ENCODE measurements at regions not wholly inside any gene's neighbourhood (a gene's known extent, or its start where the extent isn't known, plus 50 kb on each side); places are given as distances from the start of the nearest gene placed in this dataset.

DNA sequence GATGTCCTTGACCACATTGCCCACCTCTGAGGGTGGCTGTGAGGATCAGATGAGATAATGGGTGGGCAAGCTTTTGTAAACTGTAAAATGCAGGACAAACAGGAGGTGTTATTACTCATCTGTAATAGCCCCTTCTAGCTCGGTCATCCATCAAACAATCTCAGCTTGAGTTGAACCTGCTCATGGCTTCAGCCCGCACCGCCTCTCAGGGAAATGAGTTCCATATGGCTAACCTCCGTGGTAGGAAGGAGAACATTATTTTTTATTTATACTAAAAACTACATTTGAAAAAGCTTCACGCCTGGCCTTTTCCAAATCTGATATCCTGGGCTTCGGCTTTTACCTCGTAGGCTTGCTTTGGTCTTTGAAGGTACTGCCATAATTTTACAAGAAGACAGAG is 116.2 kb upstream of the USP24 start:
- no peak for DNase-seq (ENCODE audit: low read depth)

DNA sequence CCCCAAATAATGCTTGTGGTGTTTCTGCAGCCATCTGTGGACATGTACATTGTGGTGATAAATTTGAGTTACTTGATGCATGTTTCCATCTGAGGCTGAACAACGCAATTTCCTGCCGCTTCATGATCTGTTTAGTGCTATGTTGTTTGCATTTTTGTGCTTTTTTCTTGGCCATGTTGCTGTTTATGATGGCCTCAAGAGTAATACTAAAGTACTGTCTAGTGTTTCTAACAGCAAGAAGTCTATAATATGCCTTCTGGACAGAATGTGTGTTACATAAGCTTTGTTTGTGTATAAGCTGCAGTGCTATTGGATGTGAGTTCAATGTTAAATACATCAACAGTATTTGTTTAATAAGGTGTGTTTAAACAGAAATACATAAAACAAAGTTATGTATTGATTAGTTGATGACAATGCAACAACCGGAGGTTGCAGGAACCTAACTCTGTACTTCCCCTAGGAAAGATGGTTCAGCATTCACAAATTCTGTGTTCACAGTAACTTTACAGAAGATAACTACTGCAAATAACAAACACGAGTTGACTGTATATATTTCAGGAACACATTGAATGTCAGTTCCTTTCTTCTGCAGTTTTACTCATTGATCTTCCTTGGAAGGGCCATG is 114.8 kb upstream of the USP24 start:
- no peak for DNase-seq (ENCODE audit: low read depth)

DNA sequence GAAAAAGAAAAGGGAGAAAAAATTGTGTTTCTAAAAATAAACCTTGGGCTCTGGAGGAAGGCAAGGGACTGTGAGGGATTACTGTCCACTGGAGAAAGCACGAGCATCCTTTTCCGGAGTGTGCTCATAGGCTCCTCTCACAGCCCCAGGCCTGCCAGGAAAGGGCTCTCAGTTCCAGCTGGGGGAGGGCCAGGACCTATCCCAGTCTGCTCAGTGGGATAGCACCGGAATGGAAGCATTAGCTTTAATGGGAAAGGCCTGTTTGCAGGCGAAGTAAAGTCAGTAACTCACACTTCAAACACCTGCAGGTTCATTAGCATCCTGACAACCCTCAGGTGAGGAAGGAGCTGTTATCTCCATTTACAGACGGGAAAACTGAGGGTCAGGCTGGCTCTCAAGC is 113.9 kb upstream of the USP24 start:
- no peak for DNase-seq (ENCODE audit: low read depth)

DNA sequence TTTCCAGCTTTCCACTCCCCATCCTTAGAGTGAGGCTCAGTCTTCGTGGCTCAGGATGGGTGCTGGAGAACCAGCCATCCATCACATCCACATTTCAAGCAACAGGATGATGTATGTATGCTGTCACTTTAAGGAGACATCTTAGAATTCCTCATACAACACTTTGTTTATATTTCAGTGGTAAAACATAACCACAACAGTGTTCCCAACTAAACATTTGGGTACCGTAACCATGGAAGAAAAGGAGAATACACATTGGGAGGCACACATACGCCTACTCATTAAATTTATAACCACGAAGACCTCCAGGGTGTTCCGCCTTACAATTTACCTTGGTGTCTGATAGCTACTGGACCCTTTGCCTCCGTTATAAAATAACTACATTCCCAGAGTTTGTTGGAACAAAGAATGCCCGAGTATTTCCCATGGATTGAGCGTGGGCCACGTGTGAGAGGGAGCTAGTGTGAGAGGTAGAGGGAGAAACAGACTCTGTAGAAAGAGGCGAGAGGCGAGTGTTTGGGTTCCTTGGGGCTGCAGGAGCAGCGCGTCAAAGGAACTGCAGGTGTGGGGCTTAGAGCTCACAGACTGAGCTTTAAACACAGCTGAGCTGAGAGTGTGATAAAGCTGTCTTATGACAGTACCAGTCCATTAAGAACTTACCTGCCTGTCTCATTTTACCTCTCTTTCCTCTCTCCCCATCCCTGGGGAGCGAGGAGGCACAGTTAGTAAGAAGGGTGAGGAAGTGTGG is 111.5 kb upstream of the USP24 start:
- no peak for DNase-seq (ENCODE audit: low read depth)

DNA sequence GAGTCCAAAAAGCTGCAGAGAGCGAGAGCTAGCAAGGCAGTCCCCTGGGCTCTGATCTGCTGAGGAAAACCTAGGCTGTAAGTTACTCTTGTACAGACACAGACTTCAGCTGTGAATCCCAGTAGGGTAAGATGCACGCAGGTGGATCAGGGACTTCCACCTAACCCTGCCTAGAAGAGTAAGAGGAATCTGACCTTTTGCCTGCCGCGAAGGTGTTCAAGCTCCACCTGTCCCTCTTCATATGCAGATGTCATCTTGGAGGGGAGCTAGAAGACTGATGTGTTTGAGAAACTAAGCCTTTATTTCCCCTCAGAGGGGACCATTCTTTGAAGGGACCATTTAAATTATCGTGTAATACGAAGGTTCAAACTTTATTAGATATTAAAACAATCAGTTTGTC is 108.6 kb upstream of the USP24 start:
- DNase-seq (ENCODE audit: low read depth): no peak

DNA sequence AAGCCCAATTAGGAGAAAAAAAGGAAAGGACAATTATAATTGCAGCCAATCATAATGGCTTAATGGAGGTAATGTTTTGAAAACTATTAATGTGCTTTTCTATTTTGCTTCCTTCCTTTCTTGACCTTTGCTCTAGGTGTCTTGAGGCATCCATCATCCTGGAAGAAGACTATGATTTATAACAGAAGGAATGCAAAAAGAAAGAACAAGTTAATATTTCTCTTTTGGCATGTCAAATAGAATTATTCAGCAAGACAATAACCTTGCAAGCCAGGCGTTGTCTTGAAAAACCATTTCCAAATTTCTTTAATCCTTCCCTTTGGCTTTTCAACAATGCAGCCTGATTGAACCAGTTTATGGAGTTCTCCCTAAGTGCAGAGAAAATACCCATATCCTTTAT is 107.7 kb upstream of the USP24 start:
- no peak for DNase-seq (ENCODE audit: low read depth)

DNA sequence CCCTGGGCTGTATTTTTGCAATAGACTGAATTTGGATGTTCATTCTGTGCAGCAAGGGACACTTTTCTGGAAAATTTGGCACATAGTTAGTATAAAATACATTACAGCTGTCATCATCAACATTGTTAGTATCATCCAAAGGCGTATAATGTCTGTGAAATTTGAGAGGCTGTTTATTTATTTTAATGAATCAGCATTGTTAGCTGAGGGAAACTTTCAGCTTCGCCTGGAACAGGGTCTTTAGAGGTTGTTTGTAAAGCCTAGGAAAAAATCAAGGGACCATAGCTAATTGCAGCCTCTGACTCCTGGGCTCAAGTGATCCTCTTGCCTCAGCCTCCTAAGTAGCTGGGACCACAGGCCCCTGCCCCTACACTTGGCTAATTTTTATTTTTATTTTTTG is 106.8 kb upstream of the USP24 start:
- no peak for DNase-seq (ENCODE audit: low read depth)

DNA sequence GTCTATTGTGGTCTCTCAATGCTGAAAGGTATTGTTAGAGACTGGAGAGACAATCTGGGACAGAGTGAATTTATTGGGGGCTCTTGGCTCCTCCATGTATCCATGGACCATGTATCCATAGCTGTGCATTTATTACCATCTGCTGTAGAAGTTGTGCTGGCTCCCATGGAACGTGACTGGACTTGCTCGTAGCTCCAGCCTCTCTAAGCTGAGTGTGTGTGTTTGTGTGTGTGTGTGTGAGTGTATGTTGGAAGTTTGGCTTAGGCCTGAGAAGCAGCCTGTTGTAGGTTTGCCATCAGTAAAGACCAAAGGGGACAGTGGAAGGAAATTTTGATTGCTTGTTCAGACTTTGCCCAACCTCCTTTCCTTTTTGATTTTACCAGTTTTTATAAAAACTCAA is 105.7 kb upstream of the USP24 start:
- no peak for DNase-seq (ENCODE audit: low read depth)

DNA sequence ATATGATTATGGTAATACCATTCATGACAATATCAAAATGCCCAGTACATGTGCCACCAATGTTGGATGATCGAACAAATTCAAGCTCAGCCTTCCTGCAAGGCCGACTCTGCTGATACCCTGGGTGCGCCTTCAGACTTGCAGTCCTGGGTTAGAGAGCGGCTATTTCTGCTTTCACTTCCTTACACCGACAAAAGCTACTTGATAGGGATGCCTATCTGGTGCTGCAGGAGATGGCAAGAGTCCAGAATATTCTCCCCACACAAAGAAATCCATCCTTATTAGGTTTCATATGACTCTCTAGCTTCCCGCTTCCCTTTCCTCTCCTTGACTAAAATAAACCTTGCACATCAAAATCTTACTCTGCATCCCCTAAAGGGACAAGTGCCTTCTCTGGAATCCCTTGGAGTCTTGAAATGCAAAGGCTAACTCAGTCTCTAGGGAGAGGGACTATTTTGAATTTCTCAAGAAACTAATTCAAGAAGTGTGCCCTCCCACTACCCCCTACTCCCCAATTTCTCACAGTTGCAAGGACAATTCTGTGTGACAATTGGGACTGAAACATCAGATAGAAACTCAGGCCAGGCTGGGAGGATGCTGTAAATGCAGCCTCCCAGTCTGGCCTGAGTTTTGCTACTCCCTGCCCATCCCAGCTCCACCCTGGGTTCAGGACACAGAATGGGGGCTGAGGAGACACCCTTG is 103.1 kb upstream of the USP24 start:
- DNase-seq (ENCODE audit: low read depth): peak; percentile 54

DNA sequence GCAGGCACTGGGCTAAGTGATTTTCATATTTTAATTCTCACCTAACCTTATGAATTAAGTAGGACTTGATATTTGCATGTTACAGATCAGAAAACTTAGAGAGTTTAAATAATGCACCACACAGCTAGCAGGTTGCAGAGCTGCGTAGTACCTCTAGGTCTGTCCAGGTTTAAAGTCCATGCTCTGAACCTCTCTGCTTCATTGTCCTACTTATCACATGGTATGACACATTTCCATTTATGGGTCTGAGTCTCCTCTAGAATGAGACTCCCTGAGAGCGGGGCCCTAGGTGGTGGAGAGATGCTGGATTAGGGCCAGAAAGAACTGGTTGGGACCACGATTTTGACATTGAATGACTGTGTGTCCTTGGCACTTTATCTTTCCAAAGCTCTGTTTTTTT is 102.5 kb upstream of the USP24 start:
- DNase-seq (ENCODE audit: low read depth): no peak

DNA sequence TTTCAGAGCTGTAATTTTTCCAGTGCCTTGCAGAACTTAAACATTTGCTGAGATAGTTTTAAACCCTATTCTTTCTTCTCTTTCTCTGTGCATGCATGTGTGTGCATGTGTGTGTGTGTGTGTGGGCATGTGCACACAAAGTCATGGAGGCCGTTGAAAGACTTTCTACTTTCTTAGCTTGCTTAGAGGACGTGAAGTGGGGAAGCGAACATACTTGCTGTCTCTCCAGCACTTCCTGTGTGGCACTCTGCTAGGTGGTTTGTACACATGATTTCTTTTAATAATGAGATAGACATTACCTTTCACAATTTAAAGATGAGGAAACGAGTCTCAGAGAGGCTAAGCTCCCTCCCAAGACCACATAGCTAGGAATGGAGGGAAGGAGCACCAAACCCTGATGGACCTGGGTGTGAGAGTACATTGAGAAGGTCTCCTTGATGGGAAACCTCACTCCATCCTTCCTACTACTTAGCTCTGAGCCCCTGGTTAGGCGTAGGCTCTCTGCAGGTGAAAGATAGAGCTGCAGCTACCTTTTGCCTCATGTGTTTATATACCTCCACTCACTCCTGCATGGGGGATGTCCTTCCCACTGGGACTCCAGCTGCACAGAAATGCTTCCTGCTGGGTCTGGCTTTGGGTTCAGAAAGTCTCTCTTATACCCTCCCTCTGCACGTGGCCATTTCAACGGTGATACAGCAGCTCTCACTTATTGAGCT is 101.9 kb upstream of the USP24 start:
- DNase-seq (ENCODE audit: low read depth): no peak

DNA sequence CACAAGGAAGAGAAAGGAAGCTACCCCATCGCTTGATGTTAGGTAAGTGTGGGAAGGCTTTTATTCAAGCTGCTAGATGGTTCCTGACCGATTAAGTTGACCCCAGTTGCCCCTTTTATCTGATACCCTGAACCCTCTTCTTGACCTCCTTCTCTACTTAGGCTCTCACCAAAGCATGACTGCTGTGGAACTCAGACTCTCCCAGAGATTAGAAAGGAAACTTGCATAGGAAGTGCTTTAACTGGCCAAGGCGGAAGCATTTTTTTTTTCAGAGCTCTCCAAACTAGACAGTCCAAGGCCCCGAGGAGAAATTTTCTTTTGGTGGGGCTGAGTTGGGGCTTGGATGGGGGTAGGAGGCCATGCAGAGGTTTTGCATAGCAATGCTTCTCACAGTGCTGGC is 101.3 kb upstream of the USP24 start:
- DNase-seq (ENCODE audit: low read depth): no peak

DNA sequence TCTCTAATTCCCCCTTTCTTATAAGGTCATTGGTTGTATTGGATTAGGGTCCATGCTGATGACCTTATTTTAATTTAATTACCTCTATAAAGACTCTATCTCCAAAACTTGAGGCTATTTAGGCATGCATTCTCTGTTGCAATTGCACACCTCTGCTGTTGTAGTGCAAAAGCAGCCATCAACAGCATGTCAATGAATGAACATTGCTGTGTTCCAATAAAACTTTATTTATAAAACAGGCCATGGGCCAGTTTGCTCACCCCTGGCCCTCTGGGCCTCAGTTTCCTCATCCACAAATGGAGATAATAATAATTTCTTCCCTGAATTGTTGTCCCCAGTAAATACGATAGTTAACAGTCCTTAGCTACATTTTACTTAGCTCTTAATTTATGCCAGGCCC is 100.4 kb upstream of the USP24 start:
- DNase-seq (ENCODE audit: low read depth): no peak

DNA sequence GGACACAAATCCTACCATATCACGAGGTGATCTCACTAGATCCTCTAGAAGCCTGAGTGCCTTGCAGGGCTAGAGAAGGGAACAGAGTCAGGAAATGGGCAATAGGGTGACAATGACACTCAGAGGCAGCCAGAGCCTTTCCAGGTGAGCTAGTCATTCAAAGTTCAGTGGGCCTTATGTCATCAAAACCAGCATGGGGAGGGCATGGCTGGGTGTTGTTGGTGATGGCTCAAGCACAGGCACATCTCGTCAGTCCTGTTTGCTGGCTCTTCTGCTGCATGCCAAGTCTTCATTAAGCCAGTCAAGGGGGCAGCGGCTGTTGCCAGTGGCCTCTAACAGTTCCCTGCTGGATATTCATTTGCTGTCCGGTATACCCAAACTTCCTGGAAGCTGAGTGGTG is 99.6 kb upstream of the USP24 start:
- no peak for DNase-seq (ENCODE audit: low read depth)

DNA sequence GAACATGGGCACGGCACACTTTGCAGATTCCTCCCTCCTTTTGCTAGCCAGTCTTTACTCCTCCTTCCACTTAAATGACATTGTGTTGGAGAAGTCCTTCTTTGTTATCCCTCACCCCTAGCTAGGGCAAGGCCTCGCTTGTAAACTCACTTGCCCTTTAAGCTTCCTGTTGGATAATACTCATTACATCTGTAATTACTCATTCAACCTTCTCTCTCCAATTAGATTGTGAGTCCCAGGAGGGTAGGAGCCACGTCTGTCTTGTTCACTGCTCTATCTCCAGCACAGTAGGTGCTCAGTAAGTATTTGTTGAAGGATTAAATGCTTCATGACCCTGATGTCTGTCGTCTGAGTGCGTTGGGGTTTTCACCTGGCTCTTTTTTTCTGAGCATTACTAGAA is 98.7 kb upstream of the USP24 start:
- DNase-seq (ENCODE audit: low read depth): no peak

DNA sequence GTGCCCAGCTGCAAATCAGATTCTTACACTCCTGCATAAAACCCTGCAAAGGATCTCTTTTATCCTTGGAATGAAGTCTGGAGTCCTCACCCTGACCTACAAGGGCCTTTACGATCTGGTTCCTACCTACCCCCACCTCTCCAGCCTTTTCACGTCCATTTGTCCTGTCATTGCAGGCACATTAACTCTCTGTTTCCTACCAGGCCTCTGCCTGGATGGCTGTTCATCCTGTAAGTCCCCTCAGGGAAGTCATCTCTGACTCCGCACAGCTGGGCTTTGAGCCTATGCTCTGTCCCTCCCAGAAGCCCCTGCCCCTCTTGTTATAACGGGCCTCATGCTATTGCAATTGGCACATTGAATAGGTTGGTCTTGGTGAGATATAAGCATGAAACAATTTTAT is 96.8 kb upstream of the USP24 start:
- no peak for DNase-seq (ENCODE audit: low read depth)

DNA sequence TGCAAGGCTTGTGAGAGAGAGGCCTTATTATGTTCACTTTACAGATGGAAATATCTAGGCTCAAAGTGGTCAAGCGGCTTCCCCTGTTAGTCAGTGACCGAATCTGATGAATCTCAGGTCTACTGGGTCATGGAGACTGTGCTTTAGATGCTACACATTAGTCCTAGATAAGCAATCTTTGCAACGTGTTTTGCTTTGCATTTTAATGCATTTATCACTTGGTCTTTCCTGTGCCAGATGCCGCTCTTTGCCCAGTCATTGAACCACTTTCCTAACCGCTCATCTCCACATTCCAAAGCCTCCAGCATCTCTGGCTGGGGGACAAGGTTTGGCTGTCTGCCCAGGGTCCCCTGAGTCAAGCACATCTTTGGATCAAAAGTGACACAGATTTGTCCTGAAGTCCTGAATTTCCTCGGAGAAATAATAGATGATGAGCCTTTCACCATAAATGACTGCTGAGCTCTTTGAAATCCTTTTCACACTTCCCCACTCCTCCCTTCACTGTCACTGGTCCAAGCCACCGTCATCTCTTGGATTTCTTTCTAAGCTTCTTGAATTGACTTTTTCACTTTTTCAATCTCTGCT is 96.0 kb upstream of the USP24 start:
- DNase-seq (ENCODE audit: low read depth): no peak

DNA sequence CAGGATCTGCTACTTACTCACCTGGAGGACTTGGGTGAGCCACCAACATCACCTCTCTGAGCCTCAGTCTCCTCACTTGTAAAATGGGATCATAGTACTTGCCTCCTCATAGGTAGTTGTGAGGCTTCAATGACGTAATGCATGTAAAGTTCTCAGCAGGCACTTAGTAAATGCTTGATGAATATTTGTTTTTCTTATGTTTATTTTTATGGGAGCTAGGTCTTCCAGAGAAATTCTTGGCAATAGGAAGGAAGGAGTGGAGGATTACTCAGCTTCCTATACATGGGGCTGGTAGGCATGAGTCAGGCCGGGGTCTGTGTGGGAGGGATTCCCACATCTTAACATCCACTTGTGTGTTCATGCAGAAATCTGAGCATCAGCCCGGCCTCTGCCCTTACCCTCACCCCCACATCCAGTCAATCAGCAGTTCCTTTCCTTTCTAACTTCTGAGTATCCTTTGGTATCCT is 95.4 kb upstream of the USP24 start:
- DNase-seq (ENCODE audit: low read depth): no peak

DNA sequence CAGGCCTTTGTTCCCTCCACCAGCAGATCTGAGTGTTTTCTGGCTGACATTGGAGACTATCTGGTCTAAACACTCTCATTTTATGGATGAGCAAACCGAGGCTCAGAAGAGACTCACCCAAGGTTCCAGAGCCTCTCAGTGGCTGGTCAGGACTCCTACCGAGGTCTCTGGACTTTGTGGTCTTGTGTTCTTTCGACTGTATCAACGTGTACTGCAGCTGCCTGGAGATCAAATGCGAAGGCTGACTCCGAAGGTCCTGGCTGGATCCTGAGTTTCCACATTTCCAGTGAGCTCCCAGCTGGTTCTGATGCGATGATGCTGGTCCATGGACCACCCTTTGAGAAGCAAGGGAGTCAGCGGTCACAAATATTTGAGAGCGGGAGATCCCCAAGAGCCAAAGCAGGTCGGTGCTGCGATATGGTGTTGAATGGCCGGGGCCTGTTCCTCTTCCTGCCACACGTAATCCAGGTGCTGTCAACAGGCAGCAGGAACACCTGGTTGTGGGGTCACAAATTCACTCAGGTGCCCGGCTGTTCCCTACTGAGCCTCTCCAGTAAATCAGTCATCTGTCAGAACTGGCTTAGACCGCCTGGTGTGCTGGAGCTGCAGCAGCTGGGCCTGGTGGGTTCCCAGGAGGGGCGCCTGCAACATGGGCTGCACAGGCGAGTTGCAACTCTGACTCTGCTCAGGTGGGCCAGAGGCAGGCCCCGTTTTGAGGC is 94.8 kb upstream of the USP24 start:
- no peak for DNase-seq (ENCODE audit: low read depth)

DNA sequence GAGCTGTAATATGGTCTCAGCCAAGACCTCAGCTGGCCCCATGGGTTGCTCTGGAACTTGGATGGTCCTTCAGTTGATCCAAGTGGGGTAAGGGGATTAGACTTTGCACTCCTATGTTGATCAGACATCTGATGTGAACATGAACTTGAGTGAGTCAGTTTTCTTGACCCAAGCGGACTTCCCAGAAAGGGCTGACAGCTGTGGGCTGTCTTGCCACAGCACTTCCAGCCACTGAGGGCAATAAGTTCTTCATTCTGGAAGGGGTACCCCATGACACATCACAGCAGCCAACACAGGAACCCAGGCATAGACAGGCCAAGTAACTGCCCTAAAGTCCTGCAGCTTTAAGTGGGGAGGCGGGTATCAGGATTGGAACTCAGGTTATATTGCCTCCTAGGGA is 93.9 kb upstream of the USP24 start:
- DNase-seq (ENCODE audit: low read depth): no peak

DNA sequence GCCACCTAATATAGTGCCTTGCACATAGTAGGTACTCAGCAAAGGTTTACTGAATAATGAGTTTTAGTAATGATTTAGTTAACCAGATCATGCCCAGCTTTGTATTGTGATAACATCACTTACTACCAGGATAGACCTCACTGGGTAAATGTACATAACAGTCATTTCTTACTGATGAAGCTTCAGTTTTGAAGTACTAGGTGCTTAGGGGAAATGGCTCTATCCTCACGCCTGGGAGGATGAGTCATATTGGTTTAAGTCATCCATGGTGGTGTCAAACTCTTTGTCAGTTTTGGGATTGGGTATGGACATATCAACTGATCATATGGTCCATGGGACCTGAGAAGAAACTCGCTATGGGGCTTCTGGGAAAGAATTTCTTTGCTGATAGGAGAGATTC is 90.6 kb upstream of the USP24 start:
- no peak for DNase-seq (ENCODE audit: low read depth)

DNA sequence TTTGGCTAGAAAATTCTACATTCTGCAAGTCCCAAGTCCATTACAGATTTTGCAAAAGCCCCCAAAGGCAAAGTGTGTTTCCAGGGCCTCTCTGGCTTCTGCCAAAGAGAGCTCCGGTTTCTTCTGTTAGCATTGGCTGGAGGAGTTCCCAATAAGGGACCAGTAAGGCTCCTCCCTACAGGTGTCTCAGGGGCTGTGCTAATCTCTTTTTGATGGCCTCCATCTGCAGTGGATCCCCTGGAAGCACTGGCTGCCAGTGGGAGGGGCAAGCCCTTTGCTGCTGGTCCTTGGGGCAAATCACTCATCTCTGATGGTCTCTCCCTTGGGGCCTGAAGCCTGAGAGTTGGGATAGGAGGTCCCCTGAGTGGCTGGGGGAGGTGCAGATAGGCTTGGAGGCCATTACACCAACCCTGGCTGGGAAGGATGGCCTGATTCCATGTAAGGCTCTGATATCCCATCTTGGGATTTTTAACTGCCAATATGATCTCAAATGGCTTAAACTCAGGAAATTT is 89.1 kb upstream of the USP24 start:
- DNase-seq (ENCODE audit: low read depth): no peak
